WTC11 (cell line): ENCODE measurements at regions not wholly inside any gene's neighbourhood (a gene's known extent, or its start where the extent isn't known, plus 50 kb on each side); places are given as distances from the start of the nearest gene placed in this dataset.

Experiments used
- ATAC-seq: fragments of 200-7000 bp; cut with Tn5 transposase; 2 replicates; pipeline ENCODE4 v1.10.0; 2021; ENCODE audit warnings: mild to moderate bottlenecking, moderate library complexity
- CTCF ChIA-PET: fragments of 300-600 bp; sonication (Branson Sonifier 250); formaldehyde crosslinking; loops from one replicate; lab custom pipeline; 2021; ENCODE audit warnings: antibody characterized with exemption; lab: Charles Lee
- POLR2A ChIA-PET: fragments of 350-600 bp; sonication (Branson Sonifier 250); formaldehyde crosslinking; loops from one replicate; lab custom pipeline; 2021; ENCODE audit warnings: antibody characterized with exemption; lab: Charles Lee
- DNase-seq: peaks from one replicate; pipeline ENCODE4 v3.0.0; 2021; ENCODE audit warnings: low spot score
- H3K27ac Mint-ChIP-seq: 2 replicates; pipeline ENCODE4 v1.8.0; 2021; ENCODE audit warnings: mixed read lengths
- H3K27me3 Mint-ChIP-seq: 2 replicates; pipeline ENCODE4 v1.8.0; 2021; ENCODE audit warnings: low read depth, mild to moderate bottlenecking, moderate library complexity, mixed read lengths
- H3K36me3 Mint-ChIP-seq: 2 replicates; pipeline ENCODE4 v1.8.0; 2021; ENCODE audit warnings: mixed read lengths
- H3K4me1 Mint-ChIP-seq: 2 replicates; pipeline ENCODE4 v1.8.0; 2022; ENCODE audit warnings: mixed read lengths
- H3K4me3 Mint-ChIP-seq: 2 replicates; pipeline ENCODE4 v1.8.0; 2021; ENCODE audit warnings: mild to moderate bottlenecking, moderate library complexity, mixed read lengths
- H3K9me3 Mint-ChIP-seq: 2 replicates; pipeline ENCODE4 v1.8.0; 2021; ENCODE audit warnings: mixed read lengths
- E2F1 ChIP-seq: sonication (generic); formaldehyde crosslinking; IDR thresholded peaks from 2 replicates; pipeline ENCODE4 v1.8.0; 2022; ENCODE audit warnings: mild to moderate bottlenecking, missing genetic modification reagents
- ELF4 ChIP-seq: sonication (generic); formaldehyde crosslinking; IDR thresholded peaks from 2 replicates; pipeline ENCODE4 v1.8.1; 2022; ENCODE audit warnings: low read depth, mild to moderate bottlenecking, moderate library complexity, missing genetic modification reagents
- ESRRA ChIP-seq: sonication (generic); formaldehyde crosslinking; IDR thresholded peaks from 2 replicates; pipeline ENCODE4 v1.8.1; 2022; ENCODE audit warnings: mild to moderate bottlenecking, missing genetic modification reagents, borderline replicate concordance
- FOXK1 ChIP-seq: sonication (generic); formaldehyde crosslinking; IDR thresholded peaks from 2 replicates; pipeline ENCODE4 v1.8.0; 2022; ENCODE audit warnings: mild to moderate bottlenecking, moderate library complexity, missing genetic modification reagents
- GABPB1 ChIP-seq: sonication (generic); formaldehyde crosslinking; IDR thresholded peaks from 2 replicates; pipeline ENCODE4 v1.8.1; 2023; ENCODE audit warnings: mild to moderate bottlenecking, missing genetic modification reagents
- KAT7 ChIP-seq: sonication (generic); formaldehyde crosslinking; IDR thresholded peaks from 2 replicates; pipeline ENCODE4 v1.8.1; 2023; ENCODE audit warnings: missing genetic modification reagents, mild to moderate bottlenecking, borderline replicate concordance
- NFATC4 ChIP-seq: fragments of 250-450 bp; sonication (Bioruptor Pico); IDR thresholded peaks from 2 replicates; pipeline ENCODE4 v1.9.0; 2021; ENCODE audit warnings: mild to moderate bottlenecking
- NFE2L1 ChIP-seq: sonication (generic); formaldehyde crosslinking; IDR thresholded peaks from 2 replicates; pipeline ENCODE4 v1.8.1; 2023; ENCODE audit warnings: missing genetic modification reagents
- NR1H2 ChIP-seq: sonication (generic); formaldehyde crosslinking; IDR thresholded peaks from 2 replicates; pipeline ENCODE4 v1.9.0; 2021; ENCODE audit warnings: mild to moderate bottlenecking, moderate library complexity, missing genetic modification reagents
- NR2C2 ChIP-seq: sonication (generic); formaldehyde crosslinking; IDR thresholded peaks from 2 replicates; pipeline ENCODE4 v1.8.0; 2022; ENCODE audit warnings: mild to moderate bottlenecking, missing genetic modification reagents
- PRDM15 ChIP-seq: sonication (generic); formaldehyde crosslinking; IDR thresholded peaks from 2 replicates; pipeline ENCODE4 v1.8.0; 2022; ENCODE audit warnings: missing genetic modification reagents
- SMAD4 ChIP-seq: sonication (generic); formaldehyde crosslinking; IDR thresholded peaks from 2 replicates; pipeline ENCODE4 v1.8.0; 2022; ENCODE audit warnings: mild to moderate bottlenecking, missing genetic modification reagents
- ZMAT4 ChIP-seq: fragments of 250-450 bp; sonication (Bioruptor Pico); IDR thresholded peaks from 2 replicates; pipeline ENCODE4 v1.9.0; 2021; ENCODE audit warnings: mild to moderate bottlenecking
- ZNF138 ChIP-seq: sonication (generic); formaldehyde crosslinking; conservative IDR thresholded peaks from 2 replicates; pipeline ENCODE4 v1.8.1; 2022; ENCODE audit warnings: mild to moderate bottlenecking, moderate library complexity, missing genetic modification reagents
- ZNF416 ChIP-seq: fragments of 250-450 bp; sonication (Bioruptor Pico); IDR thresholded peaks from 2 replicates; pipeline ENCODE4 v1.9.0; 2021; ENCODE audit warnings: mild to moderate bottlenecking, inconsistent platforms
- ZNF671 ChIP-seq: fragments of 250-450 bp; sonication (Bioruptor Pico); IDR thresholded peaks from 2 replicates; pipeline ENCODE4 v1.8.0; 2021; ENCODE audit warnings: mild to moderate bottlenecking
- TF ChIP-seq, protein P1 (sequence below): sonication (generic); formaldehyde crosslinking; IDR thresholded peaks from 2 replicates; pipeline ENCODE4 v1.8.1; 2022; ENCODE audit warnings: mild to moderate bottlenecking, moderate library complexity, missing genetic modification reagents
- TF ChIP-seq, protein P2 (sequence below): sonication (generic); formaldehyde crosslinking; IDR thresholded peaks from 2 replicates; pipeline ENCODE4 v1.8.1; 2022; ENCODE audit warnings: mild to moderate bottlenecking, missing genetic modification reagents, moderate library complexity, borderline replicate concordance
- TF ChIP-seq, protein P3 (sequence below): sonication (generic); formaldehyde crosslinking; conservative IDR thresholded peaks from 2 replicates; pipeline ENCODE4 v1.8.1; 2022; ENCODE audit warnings: mild to moderate bottlenecking, missing genetic modification reagents
- TF ChIP-seq, protein P4 (sequence below): fragments of 250-450 bp; sonication (Bioruptor Pico); conservative IDR thresholded peaks from 2 replicates; pipeline ENCODE4 v1.9.0; 2021; ENCODE audit warnings: mild to moderate bottlenecking

DNA sequence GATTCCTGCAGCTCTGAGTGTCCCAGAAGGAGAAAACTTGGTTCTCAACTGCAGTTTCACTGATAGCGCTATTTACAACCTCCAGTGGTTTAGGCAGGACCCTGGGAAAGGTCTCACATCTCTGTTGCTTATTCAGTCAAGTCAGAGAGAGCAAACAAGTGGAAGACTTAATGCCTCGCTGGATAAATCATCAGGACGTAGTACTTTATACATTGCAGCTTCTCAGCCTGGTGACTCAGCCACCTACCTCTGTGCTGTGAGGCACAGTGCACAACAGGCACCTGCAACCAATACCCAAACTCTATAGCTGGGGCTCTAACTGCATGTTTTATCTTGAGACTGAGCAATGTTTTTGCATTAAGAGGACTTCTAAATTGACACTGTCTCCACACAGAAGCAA, 379.2 kb upstream of the OR4E1 start:
- Mint-ChIP-seq H3K27me3 (peaks cover 3% of the 10 kb centered on the region; the same call in 1 of the 2 replicates), H3K4me3 (no peak overlapping the region), H3K27ac (no peak overlapping the region), H3K4me1 (peaks cover 4% of the 10 kb centered on the region), H3K9me3 (no peaks in the 10 kb centered on the region), H3K36me3 (no peaks in the 10 kb centered on the region)
- TF ChIP-seq, protein P1, sequence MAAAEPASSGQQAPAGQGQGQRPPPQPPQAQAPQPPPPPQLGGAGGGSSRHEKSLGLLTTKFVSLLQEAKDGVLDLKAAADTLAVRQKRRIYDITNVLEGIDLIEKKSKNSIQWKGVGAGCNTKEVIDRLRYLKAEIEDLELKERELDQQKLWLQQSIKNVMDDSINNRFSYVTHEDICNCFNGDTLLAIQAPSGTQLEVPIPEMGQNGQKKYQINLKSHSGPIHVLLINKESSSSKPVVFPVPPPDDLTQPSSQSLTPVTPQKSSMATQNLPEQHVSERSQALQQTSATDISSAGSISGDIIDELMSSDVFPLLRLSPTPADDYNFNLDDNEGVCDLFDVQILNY (CRISPR knock-in tag) = no peak
- TF ChIP-seq KAT7 (CRISPR knock-in tag) (no peak), ZNF138 (no peak), FOXK1 (no peak), ZNF416 (CRISPR knock-in tag) (no peak), ESRRA (CRISPR knock-in tag) (no peak), SMAD4 (CRISPR knock-in tag) (no peak), NFE2L1 (no peak), NFATC4 (CRISPR knock-in tag) (no peak), ZMAT4 (CRISPR knock-in tag) (no peak), NR1H2 (CRISPR knock-in tag) (no peak), ELF4 (CRISPR knock-in tag) (no peak), PRDM15 (CRISPR knock-in tag) (no peak), E2F1 (CRISPR knock-in tag) (no peak), ZNF671 (CRISPR knock-in tag) (no peak), GABPB1 (CRISPR knock-in tag) (no peak), NR2C2 (CRISPR knock-in tag) (no peak)
- TF ChIP-seq, protein P2, sequence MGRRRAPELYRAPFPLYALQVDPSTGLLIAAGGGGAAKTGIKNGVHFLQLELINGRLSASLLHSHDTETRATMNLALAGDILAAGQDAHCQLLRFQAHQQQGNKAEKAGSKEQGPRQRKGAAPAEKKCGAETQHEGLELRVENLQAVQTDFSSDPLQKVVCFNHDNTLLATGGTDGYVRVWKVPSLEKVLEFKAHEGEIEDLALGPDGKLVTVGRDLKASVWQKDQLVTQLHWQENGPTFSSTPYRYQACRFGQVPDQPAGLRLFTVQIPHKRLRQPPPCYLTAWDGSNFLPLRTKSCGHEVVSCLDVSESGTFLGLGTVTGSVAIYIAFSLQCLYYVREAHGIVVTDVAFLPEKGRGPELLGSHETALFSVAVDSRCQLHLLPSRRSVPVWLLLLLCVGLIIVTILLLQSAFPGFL (CRISPR knock-in tag) = no peak
- TF ChIP-seq, protein P3, sequence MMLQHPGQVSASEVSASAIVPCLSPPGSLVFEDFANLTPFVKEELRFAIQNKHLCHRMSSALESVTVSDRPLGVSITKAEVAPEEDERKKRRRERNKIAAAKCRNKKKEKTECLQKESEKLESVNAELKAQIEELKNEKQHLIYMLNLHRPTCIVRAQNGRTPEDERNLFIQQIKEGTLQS (CRISPR knock-in tag) = no peak
- TF ChIP-seq, protein P4, sequence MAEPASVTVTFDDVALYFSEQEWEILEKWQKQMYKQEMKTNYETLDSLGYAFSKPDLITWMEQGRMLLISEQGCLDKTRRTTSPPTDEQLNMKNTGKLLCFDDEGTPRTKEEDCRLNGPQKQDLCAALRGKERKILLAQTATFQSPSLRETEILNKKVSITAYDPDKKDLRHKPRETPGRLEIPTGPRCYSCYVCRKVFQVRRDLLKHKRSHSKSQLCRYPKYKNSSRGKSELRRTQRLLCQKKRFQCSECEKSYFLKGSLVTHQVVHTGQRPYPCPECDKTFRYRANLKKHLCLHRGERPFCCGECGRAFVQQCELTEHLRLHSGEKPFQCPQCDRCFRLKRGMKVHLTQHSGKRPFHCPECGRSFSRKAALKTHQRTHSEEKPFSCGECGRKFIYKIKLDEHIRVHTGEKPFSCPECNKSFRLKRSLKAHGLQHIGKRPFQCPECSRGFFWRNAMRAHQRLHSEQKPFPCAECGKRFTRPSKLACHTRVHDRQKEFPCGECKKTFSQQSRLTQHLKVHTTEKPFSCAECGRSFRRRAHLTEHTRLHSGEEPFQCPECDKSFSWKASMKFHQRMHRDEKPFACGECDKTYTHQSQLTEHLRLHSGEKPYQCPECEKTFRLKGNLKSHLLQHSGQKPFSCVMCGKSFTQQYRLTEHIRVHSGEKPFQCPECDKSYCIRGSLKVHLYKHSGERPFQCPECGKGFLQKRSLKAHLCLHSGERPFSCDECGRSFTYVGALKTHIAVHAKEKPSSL = no peak
- ATAC-seq (peak; percentile 30; the same call in 1 of the 2 replicates), DNase-seq (no peak)
- POLR2A ChIA-PET = interaction anchor here (1.2 kb wide), 1 partner anchor 12 kb away, joined by 3 read pairs; no protein-coding TSS in a partner anchor
- CTCF ChIA-PET = interaction anchor here (0.5 to 3.4 kb wide), 8 partner anchors 13 to 142 kb away, joined by 3 to 15 read pairs (median 6); no protein-coding TSS in a partner anchor
